Natural killer cell (primary cell): ENCODE measurements at regions not wholly inside any gene's neighbourhood (a gene's known extent, or its start where the extent isn't known, plus 50 kb on each side); places are given as distances from the start of the nearest gene placed in this dataset.

Source experiments
- ATAC-seq, 3 donors: fragments of 150-1000 bp in 2 of 3; fragments of 200-7000 bp in 1 of 3; cut with Tn5 transposase; 1 replicate in 1 of 3; 2 replicates in 2 of 3; pipeline ENCODE4 v1.10.0; 2021; ENCODE audit warnings: mild to moderate bottlenecking in 2 of 3, moderate library complexity in 2 of 3
- DNase-seq, 2 donors: peaks; one replicate each; pipeline versions ENCODE4 v3.0.0 to v3.0.0-alpha.2; 2013 to 2021; ENCODE audit warnings: mixed read lengths in 1 of 2
- H3K27ac ChIP-seq: one replicate; pipeline ENCODE4 v1.5.1; 2013; ENCODE audit warnings: mild to moderate bottlenecking, low read length
- H3K27me3 ChIP-seq: one replicate; pipeline ENCODE4 v1.6.1; 2013; ENCODE audit warnings: low read length; ENCODE audit not compliant: control insufficient read depth, insufficient read depth
- H3K36me3 ChIP-seq: one replicate; pipeline ENCODE4 v1.6.1; 2013; ENCODE audit warnings: low read length; ENCODE audit not compliant: control insufficient read depth, insufficient read depth
- H3K4me1 ChIP-seq: one replicate; pipeline ENCODE4 v1.6.1; 2013; ENCODE audit warnings: low read length; ENCODE audit not compliant: control insufficient read depth, insufficient read depth
- H3K4me3 ChIP-seq: one replicate; pipeline ENCODE4 v1.5.1; 2013; ENCODE audit warnings: low read length
- H3K9me3 ChIP-seq: one replicate; pipeline ENCODE4 v1.6.1; 2013; ENCODE audit warnings: low read length; ENCODE audit not compliant: control insufficient read depth, insufficient read depth
- H3K27ac Mint-ChIP-seq, 2 donors: one replicate each; pipeline ENCODE4 v1.8.0; 2022; ENCODE audit warnings: mild to moderate bottlenecking in 2 of 2, mixed read lengths in 2 of 2, moderate library complexity in 1 of 2
- H3K27me3 Mint-ChIP-seq, 2 donors: one replicate each; pipeline ENCODE4 v1.8.0; 2022; ENCODE audit warnings: low read depth in 2 of 2, mixed read lengths in 2 of 2
- H3K36me3 Mint-ChIP-seq: one replicate; pipeline ENCODE4 v1.8.0; 2022; ENCODE audit warnings: mixed read lengths
- H3K4me1 Mint-ChIP-seq, 2 donors: one replicate each; pipeline ENCODE4 v1.8.0; 2022; ENCODE audit warnings: mixed read lengths in 2 of 2
- H3K4me3 Mint-ChIP-seq: one replicate; pipeline ENCODE4 v1.8.0; 2022; ENCODE audit warnings: mild to moderate bottlenecking, moderate library complexity, mixed read lengths
- H3K9me3 Mint-ChIP-seq, 2 donors: one replicate each; pipeline ENCODE4 v1.8.0; 2022; ENCODE audit warnings: mixed read lengths in 2 of 2
- CTCF ChIP-seq: fragments of 200-600 bp; IDR thresholded peaks from one replicate; pipeline ENCODE4 v1.8.0; 2022; ENCODE audit warnings: antibody characterized with exemption
- WGBS: methylation state at CpG from one replicate; pipeline ENCODE4 v1.1.7; 2013; ENCODE audit warnings: missing lambda C conversion rate; ENCODE audit not compliant: insufficient coverage; 5-methylcytosine and 5-hydroxymethylcytosine counted together
- intact Hi-C: fragments of 100-400 bp; cut with micrococcal nuclease; formaldehyde crosslinking; loops from one replicate; pipeline ENCODE4 v1.14.2; 2022

- H3K27ac ChIP-seq: no peak overlapping the region
Measured at GRCh38 chr5:88401686-88402085, 133.0 kb upstream of the TMEM161B start.

GRCh38 chr5:88401228-88401627, 132.6 kb upstream of the TMEM161B start:
- H3K27ac ChIP-seq: no peak overlapping the region
- no peak overlapping the region for H3K27ac Mint-ChIP-seq

More at GRCh38 chr5:88401686-88402085, 133.0 kb upstream of the TMEM161B start:
- intact Hi-C loops: no loop called here
- Mint-ChIP-seq H3K4me1 (peaks cover 0 to 4% of the 10 kb centered on the region in 2 donors), H3K27ac (no peak overlapping the region), H3K27me3 (peaks cover 16 to 45% of the 10 kb centered on the region in 2 donors), H3K9me3 (no peaks in the 10 kb centered on the region), H3K36me3 (no peaks in the 10 kb centered on the region), H3K4me3 (no peak overlapping the region)
- no peaks in the 10 kb centered on the region for H3K36me3 ChIP-seq
- no peak for DNase-seq
- no peaks in the 10 kb centered on the region for H3K27me3 ChIP-seq
- H3K4me1 ChIP-seq: no peaks in the 10 kb centered on the region
- no peak for ATAC-seq
- no peak for TF ChIP-seq CTCF
- H3K4me3 ChIP-seq: no peak overlapping the region
- H3K9me3 ChIP-seq: no peaks in the 10 kb centered on the region
- WGBS: 81% methylated on average over 4 of the region's 4 CpGs

GRCh38 chr5:88399561-88399960, 130.9 kb upstream of the TMEM161B start:
- no peaks in the 10 kb centered on the region for H3K27me3 ChIP-seq
- Mint-ChIP-seq H3K4me3 (no peak overlapping the region), H3K27ac (no peak overlapping the region), H3K4me1 (peaks cover 0 to 4% of the 10 kb centered on the region in 2 donors), H3K27me3 (peaks cover 20 to 57% of the 10 kb centered on the region in 2 donors), H3K36me3 (no peaks in the 10 kb centered on the region), H3K9me3 (no peaks in the 10 kb centered on the region)
- intact Hi-C loops: no loop called here
- H3K4me1 ChIP-seq: no peaks in the 10 kb centered on the region
- ATAC-seq (no peak), DNase-seq (no peak)
- no peak overlapping the region for H3K4me3 ChIP-seq
- H3K27ac ChIP-seq: no peak overlapping the region
- no peaks in the 10 kb centered on the region for H3K36me3 ChIP-seq
- no peak for TF ChIP-seq CTCF
- no peaks in the 10 kb centered on the region for H3K9me3 ChIP-seq
- WGBS: 75% methylated on average over 1 of the region's 2 CpGs

More at GRCh38 chr5:88401228-88401627, 132.6 kb upstream of the TMEM161B start:
- Mint-ChIP-seq H3K4me1 (peaks cover 0 to 4% of the 10 kb centered on the region in 2 donors), H3K9me3 (no peaks in the 10 kb centered on the region), H3K27me3 (peaks cover 19 to 49% of the 10 kb centered on the region in 2 donors), H3K4me3 (no peak overlapping the region), H3K36me3 (no peaks in the 10 kb centered on the region)
- DNase-seq: no peak
- Histone ChIP-seq H3K4me1 (no peaks in the 10 kb centered on the region), H3K27me3 (no peaks in the 10 kb centered on the region), H3K4me3 (no peak overlapping the region), H3K36me3 (no peaks in the 10 kb centered on the region), H3K9me3 (no peaks in the 10 kb centered on the region)
- intact Hi-C loops: no loop called here
- no peak for TF ChIP-seq CTCF
- no peak for ATAC-seq

- no peaks in the 10 kb centered on the region for H3K27me3 ChIP-seq
- ATAC-seq: no peak
- Mint-ChIP-seq H3K9me3 (no peaks in the 10 kb centered on the region), H3K4me3 (no peak overlapping the region), H3K27ac (no peak overlapping the region), H3K36me3 (no peaks in the 10 kb centered on the region), H3K4me1 (peaks cover 0 to 4% of the 10 kb centered on the region in 2 donors), H3K27me3 (peaks cover 23 to 57% of the 10 kb centered on the region in 2 donors)
- no peak overlapping the region for H3K27ac ChIP-seq
- H3K9me3 ChIP-seq: no peaks in the 10 kb centered on the region
- intact Hi-C loops: no loop called here
- H3K4me3 ChIP-seq: no peak overlapping the region
- H3K4me1 ChIP-seq: no peaks in the 10 kb centered on the region
- H3K36me3 ChIP-seq: no peaks in the 10 kb centered on the region
- DNase-seq: no peak
- 78% methylated on average over 3 of the region's 4 CpGs for WGBS
- TF ChIP-seq CTCF: no peak
Measured at GRCh38 chr5:88398316-88398715, 129.7 kb upstream of the TMEM161B start.
